Suppressor macrophage treated with lipopolysaccharide for 1 hour (primary cell): ENCODE measurements at regions not wholly inside any gene's neighbourhood (a gene's known extent, or its start where the extent isn't known, plus 50 kb on each side); places are given as distances from the start of the nearest gene placed in this dataset.
"Not testable (repeated sequence)": the region's sequence is repeated elsewhere in the genome, so short reads cannot be mapped to it uniquely, and the experiment has no call there.

Experiments
- DNase-seq, 3 donors: peaks; one replicate each; pipeline ENCODE4 v3.0.0-alpha.2; 2020 to 2022

DNA sequence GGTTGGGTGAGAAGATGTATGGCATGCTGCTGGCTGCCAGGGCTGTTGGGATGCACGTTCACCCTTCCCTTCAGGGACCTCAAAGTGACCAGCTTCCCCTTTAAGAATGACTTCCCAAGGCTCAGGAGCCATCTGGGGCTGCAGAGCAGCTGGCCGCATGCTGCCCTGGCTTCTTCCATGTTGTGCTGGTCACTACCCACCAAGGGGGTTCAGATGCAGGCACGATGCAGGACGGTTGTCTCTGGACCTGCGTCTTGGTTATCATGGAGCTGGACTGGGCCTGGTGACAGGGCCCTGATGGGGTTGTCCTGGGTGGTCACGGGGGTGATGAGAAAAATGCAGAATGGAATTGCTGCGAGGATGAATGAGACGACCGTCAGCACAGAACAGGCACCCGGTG, 297.8 kb downstream of the POTED start:
- DNase-seq: not testable (repeated sequence)

DNA sequence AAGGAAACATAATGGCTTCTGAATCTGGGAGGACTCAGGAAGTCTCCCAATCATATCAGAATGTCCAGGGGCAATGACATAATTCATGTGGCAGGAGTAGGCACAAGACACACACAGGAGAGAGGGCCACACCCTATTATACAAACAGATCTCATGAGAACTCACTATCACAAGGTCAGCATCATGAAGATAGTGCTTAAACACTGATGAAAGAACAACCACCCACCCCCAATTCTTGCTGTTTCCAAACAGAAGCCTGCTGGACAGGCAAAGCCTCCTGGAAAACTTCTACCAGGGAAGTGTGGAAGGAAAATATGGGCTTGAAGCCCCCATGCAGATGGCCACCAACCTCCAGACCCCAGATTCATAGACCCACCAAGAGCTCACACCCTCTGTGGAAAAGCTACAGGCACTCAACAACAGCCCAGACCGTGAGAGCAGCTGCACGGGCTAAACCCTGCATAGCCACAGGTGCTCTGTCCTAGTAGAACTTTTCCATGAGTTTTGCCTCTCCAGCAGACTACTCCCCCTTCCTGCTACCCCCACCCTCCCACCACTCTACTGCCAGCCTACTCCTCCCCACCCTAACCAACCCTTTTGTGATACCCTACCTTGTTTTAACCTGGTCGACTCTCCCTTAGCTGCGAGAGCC, 287.1 kb downstream of the POTED start:
- DNase-seq: not testable (repeated sequence)

DNA sequence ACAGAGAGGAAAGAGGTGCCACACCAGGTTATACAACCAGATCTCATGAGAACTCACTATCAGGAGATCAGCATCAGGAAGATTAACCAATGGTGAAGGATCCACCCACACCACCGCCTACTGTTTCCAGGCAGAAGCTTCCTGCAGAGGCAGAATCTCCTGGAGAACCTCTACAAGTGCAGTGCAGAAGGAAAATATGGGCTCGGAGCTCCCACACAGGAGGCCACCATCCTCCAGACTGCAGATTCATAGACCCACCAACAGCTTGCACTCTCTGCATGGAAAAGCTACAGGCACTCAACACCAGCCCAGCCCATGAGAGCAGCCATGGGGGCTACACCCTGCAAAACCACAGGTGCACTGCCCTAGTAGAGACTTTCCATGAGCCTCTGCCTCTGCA, 284.0 kb downstream of the POTED start:
- not testable (repeated sequence) for DNase-seq

DNA sequence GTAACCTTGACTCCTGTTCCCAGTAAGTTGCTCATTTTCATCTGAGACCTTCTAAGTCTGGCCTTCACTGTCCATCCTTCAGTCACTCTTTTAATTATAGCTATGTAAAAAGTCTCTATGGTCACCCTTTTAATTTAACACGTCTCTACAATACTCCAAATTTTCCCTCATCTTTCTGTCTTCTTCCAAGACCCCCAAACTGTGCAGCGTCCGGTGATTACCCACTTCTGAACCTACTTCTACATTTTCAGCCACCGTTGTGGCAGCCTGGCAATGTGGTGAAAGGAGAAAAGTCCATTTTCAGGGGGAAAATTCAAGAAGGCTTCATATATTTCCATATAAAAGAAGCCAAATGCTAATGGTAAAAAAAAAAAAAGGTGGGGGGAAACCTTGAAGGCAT, 283.4 kb downstream of the POTED start:
- not testable (repeated sequence) for DNase-seq

DNA sequence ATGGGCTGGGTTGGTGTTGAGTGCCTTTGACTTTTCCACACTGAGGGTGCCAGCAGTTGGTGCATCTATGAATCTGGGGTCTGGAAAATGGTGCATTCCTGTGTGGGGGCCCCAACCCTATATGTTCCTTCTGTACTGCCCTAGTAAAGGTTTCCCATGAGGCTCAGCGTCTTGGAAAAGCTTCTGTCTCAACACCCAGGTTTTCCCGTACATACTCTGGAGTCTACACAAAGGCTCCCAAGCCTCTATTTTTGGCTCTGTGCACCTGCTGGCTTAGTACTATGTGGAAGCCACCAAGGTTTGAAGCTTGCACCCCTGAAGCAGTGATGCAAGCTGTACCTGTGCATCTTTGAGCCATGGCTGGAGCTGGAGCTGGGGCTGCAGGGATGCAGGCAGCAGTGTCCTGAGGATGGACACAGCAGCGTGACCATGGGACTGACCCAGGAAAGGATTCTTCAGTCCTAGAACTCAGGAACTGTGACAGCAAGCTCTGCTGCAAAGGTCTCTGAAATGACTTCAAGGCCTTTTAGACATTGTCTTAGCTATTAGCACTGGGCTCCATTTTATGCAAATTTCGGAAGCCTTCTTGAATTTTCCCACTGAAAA, 282.7 kb downstream of the POTED start:
- not testable (repeated sequence) for DNase-seq

DNA sequence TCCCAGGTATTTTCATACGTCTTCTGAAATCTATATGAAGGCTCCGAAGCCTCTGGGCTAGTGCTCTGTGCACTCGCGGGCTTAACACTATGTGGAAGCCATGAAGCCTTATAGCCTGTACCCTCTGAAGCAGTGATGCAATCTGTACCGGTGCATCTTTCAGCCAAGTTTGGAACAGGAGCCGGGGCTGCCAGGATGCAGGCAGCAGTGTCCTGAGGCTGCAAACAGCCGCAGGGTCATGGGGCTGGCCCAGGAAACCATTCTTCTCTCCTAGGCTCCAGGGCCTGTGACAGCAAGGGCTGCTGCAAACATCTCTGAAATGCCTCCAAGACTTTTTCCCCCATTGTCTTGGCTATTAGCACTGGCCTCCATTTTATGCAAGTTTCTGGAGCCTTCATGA, 279.6 kb downstream of the POTED start:
- DNase-seq: not testable (repeated sequence)

DNA sequence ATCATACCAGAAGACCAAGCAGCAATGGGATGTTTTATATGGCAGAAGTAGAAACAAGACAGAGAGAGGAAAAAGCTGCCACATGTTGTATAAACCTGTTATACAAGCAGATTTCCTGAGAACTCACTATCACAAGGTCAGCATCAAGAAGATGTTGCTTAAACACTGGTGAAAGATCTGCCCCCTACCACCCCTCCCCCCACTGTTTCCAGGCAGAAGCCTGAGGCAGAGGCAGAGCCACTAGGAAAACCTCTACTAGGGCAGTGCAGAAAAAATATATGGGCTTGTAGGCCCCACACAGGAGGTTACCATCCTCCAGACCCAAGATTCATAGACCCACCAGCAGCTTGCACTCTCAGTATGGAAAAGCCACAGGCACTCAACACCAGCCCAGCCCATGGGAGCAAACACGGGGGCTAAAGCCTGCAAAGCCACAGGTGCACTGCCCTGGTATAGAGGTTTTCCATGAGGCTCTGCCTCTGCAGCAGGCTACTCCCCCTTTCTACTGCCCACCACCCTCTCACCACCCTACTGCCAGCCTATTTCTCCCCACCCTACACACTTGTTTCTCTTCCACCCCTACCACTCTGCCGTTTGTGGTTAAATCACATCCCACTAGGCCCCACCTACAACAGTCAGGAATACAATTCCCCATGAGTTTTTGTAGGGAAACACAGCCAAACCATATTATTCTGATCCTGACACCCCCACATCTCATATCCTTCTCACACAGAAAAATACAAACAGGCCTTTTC, 274.2 kb downstream of the POTED start:
- not testable (repeated sequence) for DNase-seq

DNA sequence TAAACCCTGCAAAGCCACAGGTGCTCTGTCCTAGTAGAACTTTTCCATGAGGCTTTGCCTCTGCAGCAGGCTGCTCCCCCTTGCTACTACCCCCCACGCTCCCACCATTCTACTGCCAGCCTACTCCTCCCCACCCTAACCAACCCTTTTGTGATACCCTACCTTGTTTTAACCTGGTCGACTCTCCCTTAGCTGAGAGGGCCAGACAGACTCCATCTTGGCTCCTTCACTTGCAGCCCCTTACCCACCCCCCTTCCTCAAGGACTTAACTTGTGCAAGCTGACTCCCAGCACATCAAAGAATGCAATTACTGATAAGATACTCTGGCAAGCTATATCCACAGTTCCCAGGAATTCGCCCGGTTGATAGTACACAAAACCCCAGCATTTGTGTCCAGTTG, 267.9 kb downstream of the POTED start:
- not testable (repeated sequence) for DNase-seq

DNA sequence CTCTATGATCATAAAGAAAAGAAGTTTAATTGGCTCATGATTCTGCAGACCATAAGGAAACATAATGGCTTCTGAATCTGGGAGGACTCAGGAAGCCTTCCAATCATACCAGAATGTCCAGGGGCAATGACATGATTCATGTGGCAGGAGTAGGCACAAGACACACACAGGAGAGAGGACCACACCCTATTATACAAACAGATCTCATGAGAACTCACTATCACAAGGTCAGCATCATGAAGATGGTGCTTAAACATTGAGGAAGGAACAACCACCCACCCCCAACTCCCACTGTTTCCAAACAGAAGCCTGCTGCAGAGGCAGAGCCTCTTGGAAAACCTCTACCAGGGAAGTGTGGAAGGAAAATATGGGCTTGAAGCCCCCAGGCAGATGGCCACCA, 267.4 kb downstream of the POTED start:
- not testable (repeated sequence) for DNase-seq

DNA sequence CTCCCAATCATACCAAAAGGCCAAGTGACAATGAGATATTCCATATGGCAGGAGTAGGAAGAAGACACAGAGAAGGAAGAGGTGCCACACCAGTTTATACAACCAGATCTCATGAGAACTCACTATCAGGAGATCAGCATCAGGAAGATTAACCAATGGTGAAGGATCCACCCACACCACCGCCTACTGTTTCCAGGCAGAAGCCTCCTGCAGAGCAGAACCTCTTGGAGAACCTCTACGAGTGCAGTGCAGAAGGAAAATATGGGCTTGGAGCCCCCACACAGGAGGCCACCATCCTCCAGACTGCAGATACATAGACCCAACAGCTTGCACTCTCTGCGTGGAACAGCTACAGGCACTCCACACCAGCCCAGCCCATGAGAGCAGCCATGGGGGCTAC, 264.4 kb downstream of the POTED start:
- DNase-seq: not testable (repeated sequence)

DNA sequence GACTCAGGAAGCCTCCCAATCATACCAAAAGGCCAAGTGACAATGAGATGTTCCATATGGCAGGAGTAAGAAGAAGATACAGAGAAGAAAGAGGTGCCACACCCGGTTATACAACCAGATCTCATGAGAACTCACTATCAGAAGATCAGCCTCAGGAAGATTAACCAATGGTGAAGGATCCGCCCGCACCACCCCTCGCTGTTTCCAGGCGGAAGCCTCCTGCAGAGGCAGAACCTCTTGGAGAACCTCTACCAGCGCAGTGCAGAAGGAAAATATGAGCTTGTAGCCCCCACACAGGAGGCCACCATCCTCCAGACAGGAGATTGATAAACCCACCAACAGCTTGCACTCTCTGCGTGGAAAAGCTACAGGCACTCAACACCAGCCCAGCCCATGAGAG, 245.1 kb downstream of the POTED start:
- DNase-seq: no peak

DNA sequence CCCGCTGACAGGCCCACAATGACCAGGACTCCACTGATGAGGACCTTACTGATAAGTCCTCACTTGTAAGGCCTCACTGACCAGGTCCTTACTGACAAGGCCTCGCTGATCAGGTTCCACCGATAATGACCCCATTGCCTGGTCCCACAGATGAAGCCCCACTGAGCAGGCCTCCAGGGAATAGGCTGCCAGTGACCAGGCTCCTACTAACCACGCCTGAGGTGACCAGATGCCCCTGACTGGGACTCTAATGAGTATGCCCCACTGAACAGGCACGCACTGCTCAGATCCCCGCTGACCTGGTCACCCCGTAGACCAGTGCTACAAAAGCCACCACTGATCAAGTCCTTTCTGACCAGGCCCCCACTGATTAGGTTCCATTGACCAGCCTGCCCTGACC, 241.2 kb downstream of the POTED start:
- DNase-seq: not testable (repeated sequence)

DNA sequence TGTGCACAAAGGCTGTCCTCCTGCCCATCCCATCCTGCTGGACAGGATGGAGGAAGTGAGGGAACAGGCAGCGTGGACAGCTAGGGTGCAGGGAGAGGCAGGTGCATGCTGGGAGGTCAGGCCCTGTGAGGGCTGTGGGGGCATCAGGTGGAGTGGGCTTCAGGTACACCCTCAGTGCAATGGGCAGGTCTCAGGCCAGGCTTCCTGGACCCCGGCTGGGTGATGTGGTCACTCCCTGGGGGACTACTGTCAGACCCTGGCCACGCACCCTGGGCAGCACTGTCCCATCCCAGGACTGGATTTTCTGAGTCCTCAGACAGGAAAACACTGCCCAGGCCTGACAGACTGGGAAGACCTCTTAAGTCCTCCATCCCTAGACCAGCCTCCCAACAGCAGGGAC, 239.9 kb downstream of the POTED start:
- DNase-seq: not testable (repeated sequence)

DNA sequence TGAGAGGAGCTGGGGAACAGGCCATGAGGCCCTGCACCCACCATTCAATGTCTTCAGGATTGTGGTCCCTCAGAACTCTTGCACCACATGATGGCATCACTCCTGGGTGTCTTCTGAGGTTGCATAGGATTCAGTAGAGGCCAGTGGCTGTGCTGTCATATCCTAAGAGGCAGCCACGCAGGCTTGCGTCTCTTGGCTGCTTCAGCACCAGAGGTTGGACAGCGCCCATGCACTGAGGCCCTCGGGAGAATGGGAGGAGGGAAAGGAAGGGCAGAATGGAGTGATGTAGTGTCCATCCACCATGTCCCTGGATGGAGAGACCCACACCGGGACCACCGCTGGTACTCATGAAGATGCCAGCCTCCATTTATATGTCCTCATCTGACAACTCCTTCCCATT, 237.1 kb downstream of the POTED start:
- not testable (repeated sequence) for DNase-seq

DNA sequence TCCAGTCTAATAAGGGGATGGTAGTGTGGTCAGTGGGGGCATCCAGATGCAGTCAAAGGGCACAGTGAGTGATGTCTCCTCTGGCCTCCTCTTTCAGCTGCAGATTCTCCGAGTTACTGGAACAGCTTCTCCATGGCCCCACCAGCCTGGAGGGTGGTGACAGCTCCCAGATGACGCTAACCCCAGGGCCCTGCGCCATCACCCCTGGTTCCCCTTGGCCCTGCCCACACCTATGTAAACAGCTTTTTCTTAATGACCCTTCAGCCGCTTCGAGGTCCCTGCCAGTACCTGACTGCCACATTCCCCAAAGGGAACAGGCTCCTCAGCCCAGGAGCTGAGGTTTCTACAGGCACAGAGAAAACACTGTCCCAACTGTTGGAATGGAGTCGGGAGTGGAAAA, 235.0 kb downstream of the POTED start:
- DNase-seq: not testable (repeated sequence)

DNA sequence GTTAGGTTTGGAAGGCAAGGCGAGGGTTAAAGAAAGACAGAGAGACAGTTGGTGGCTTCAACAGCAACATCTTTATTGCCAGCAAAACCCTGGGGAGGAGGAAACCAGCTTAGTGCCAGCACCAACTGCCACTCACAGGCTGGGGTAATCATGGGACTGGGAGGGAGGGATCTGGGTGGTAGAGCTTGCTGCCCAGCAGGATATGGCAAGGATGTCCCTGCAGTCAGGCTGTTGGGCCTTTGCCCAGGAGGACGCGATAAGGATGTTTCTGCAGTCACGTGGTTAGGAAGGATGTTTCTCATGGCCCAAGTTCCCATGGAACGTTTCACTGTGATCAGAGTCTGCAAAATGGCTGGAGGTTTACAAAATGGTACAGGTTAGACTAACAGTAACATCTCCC, 233.5 kb downstream of the POTED start:
- DNase-seq: not testable (repeated sequence)

DNA sequence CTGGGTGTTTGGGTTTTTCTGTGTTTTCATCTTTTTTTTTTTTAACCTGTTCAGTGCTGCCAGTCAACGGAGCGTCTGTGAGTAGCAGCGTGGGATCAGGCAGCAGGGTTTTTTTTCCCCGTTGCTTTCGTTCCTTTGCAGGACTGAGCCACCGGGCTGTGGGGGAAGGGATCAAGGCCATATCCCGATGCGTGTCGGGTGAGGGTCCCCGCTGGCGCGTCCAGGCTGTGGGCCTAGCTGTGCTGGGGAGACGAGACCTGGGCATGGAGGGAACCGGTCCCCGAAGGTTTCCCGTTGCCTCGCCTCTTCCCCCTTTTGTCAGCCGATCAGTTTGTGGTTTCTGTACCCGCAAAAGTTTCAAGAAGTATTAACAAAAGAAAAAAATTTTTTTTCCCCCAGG, 218.1 kb downstream of the POTED start:
- DNase-seq: not testable (repeated sequence)

DNA sequence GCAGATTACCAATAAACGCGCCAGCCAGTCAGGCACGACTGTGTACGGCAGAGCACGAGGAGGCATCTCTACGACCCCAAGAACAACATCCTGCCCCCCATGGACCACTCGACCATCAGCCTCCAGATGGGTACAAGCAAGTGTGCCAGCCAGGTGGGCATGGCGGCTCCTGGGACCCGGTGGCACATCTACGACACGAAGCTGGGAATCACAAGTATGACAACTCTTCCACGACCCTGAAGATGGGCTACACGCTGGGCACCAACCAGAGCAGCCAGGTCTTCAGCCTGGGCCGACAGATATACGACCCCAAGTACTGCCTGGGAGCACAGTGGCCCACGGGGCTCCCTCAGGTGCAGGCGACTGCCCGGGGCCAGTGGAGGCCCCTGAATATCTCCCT, 217.6 kb downstream of the POTED start:
- no peak for DNase-seq

DNA sequence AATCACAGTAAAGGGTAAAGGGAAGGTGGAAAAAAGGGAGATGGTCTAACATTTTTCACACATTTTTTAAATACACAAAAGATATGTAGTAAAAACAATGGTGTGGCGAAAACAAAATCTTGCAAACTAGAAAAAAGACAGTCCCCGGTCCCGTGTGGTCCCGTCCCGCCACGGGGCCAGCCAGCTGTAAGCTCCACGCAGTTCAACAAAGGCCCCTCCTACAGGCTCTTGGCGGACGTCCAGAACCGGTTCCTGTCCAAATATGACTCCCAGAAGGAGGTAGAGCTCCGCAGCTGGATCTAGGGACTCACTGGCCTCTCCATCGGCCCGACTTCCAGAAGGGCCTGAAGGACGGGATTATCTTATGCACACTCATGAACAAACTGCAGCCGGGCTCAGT, 216.9 kb downstream of the POTED start:
- DNase-seq: not testable (repeated sequence)

DNA sequence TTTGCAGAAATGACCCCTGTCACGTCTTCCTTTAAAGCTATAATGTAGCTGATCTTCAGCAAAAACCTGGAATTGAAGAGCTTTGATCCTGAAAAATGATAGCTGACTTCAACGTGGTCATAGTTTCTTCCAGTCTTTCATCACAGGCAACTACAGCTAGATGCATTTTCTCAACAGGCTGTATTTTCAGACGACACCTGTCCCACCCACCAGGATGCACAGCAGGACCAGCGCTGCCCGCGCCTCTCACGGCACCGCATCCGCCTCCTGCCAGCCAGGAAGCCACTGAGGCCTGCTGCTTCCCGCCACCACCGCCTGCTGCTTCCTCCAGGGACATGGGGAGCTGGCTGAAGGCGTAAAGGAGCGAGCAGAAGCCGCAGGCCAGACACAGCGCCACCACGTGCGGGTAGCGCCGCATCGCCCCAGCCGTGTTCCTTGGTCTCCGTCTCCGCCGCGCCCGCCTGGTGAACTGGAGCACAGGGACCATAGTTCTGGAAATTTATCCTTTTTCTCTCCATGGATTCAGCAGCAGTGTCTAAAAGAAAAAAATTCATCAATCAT, 215.7 kb downstream of the POTED start:
- DNase-seq: not testable (repeated sequence)

DNA sequence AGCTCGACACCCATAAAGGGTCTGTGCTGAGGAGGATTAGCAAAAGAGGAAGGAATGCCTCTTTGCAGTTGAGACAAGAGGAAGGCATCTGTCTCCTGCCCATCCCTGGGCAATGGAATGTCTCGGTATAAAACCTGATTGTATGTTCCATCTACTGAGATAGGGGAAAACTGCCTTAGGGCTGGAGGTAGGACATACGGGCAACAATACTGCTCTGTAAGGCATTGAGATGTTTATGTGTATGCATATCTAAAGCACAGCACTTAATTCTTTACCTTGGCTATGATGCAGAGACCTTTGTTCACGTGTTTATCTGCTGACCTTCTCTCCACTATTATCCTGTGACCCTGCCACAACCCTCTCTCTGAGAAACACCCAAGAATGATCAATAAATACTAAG, 210.7 kb downstream of the POTED start:
- not testable (repeated sequence) for DNase-seq

DNA sequence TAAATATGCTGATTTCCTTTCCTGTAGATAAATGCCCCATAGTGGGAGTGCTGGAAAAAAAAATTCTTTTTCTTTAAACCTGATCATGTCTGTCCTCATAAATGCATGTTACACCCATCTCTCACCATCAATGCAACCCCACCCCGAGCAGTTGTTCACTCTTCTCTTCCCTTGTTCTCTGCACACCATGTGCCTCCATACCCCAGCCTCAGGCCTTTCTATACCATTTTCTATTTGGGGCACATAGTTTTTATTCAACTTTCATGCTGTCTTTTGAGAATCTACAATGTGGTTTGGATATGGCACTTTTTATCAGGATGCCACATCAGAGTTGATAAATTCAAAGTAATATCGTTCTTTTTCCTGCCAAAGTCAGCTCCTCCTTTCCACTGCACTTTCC, 202.6 kb downstream of the POTED start:
- DNase-seq: not testable (repeated sequence)

DNA sequence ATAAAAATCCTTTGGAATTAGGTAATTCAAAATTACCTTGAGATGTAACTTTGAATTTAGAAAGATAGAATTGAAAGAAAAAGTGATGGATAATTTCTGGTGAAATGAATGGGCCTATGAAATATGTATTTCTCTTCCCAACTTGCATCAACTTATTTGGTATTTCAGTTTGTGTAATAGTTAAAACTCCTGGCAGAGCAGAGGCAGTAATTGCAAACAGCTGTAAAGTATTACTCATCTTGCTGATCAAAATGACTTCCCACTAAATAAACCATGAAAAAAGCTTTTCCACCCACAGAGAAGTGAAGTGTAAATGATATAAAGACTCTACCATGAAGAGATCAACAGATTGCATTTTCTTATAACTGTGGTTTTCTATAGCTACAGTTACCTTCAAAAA, 201.0 kb downstream of the POTED start:
- DNase-seq: not testable (repeated sequence)

DNA sequence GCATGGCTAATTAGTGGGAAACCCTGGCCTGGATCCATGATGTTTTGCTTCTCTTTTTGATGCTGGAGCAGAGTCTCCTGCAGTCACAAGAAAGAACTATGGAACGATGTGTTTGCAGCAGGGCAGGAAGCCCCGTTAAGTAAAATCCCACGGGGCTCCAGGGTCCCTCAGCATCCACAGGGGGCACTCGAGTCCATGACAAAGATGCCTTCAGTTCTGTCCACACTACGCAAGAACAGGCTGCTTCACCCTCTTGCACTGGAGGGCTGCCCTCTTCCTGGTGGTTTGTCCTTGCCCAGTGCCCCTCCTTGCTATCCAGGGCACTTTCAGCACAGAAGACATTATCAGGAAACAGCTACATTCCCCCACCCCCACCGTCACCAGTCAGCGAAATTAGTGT, 196.9 kb downstream of the POTED start:
- not testable (repeated sequence) for DNase-seq
